Upper lobe of right lung (tissue), 1 donor: ENCODE measurements at regions not wholly inside any gene's neighbourhood (a gene's known extent, or its start where the extent isn't known, plus 50 kb on each side); places are given as distances from the start of the nearest gene placed in this dataset.

Source experiments
- ATAC-seq: fragments of 200-7000 bp; cut with Tn5 transposase; one replicate; pipeline ENCODE4 v1.9.1; 2020; ENCODE audit warnings: mild to moderate bottlenecking, moderate library complexity
- DNase-seq: peaks from one replicate; pipeline ENCODE4 v3.0.0-alpha.2; 2020
- H3K27ac ChIP-seq: fragments of 200-600 bp; one replicate; pipeline ENCODE4 v1.8.0; 2022
- H3K27me3 ChIP-seq: fragments of 200-600 bp; one replicate; pipeline ENCODE4 v1.8.0; 2022; ENCODE audit warnings: mild to moderate bottlenecking
- H3K36me3 ChIP-seq: fragments of 200-600 bp; one replicate; pipeline ENCODE4 v1.8.0; 2022
- H3K4me1 ChIP-seq: fragments of 200-600 bp; one replicate; pipeline ENCODE4 v1.8.0; 2022
- H3K4me3 ChIP-seq: fragments of 200-600 bp; one replicate; pipeline ENCODE4 v1.8.0; 2022; ENCODE audit warnings: mild to moderate bottlenecking
- H3K9me3 ChIP-seq: fragments of 200-600 bp; one replicate; pipeline ENCODE4 v1.8.0; 2022
- CTCF ChIP-seq: fragments of 200-600 bp; IDR thresholded peaks from one replicate; pipeline ENCODE4 v1.8.0; 2022; ENCODE audit warnings: antibody characterized with exemption
- intact Hi-C: fragments of 100-400 bp; cut with DNase I; formaldehyde crosslinking; loops from one replicate; pipeline ENCODE4 v1.11.0; 2022
- donor health status: DM: no; HTN: yes; CAD: no; lungs with severe emphysema.

DNA sequence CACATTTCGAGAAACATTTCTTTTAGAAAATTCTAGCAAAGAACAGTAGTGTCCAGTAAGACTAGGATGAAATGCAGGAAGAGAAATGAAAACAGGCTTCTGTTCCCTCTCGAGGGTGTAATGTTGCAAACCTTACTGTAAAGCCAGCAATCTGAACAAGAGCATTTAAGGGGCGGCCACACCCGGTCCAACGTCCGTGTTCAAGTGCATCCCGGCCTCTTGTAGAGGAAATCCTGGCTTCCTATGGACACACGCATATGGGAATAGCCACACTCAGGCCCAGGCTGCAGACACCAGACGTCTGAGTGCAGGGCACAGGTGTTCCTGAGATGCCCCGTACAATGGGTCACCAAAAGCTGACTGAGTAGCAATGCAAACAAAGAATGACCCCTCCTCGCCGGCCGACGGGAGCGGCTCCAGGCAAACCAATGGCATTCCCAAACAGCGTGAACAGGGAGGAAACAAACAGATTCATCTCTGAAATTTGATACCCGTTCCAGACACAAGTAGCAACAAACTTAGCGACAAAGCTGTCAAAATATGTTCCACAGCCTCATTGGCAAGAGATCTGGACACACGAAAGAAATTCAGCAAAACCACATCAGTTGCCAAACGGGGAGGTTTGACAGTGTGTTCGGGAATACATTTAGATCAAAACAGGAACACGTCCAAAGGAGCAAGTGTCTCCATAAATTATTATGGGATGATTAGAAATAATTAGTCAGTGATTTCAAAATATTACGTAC, 278.6 kb upstream of the TSHZ3 start:
- no peak for TF ChIP-seq CTCF
- no peak for ATAC-seq
- Histone ChIP-seq H3K4me3 (no peak overlapping the region), H3K36me3 (no peaks in the 10 kb centered on the region), H3K4me1 (no peaks in the 10 kb centered on the region), H3K27me3 (no peaks in the 10 kb centered on the region), H3K27ac (no peak overlapping the region), H3K9me3 (no peaks in the 10 kb centered on the region)
- intact Hi-C loops: no loop called here
- no peak for DNase-seq

GRCh38 chr19:31629579-31630363, 280.5 kb upstream of the TSHZ3 start:
- no peak for ATAC-seq

GRCh38 chr19:31633014-31633413, 283.8 kb upstream of the TSHZ3 start:
- Histone ChIP-seq H3K27ac (no peak overlapping the region), H3K4me3 (no peak overlapping the region), H3K36me3 (no peaks in the 10 kb centered on the region), H3K27me3 (no peaks in the 10 kb centered on the region), H3K4me1 (no peaks in the 10 kb centered on the region), H3K9me3 (no peaks in the 10 kb centered on the region)
- intact Hi-C loops: no loop called here
- TF ChIP-seq CTCF: no peak
- ATAC-seq: no peak
- DNase-seq: no peak

More at GRCh38 chr19:31629579-31630363, 280.5 kb upstream of the TSHZ3 start:
- TF ChIP-seq CTCF: no peak
- no peaks in the 10 kb centered on the region for H3K27me3 ChIP-seq
- intact Hi-C loops: no loop called here
- no peaks in the 10 kb centered on the region for H3K4me1 ChIP-seq
- no peak for DNase-seq
- H3K36me3 ChIP-seq: no peaks in the 10 kb centered on the region
- H3K4me3 ChIP-seq: no peak overlapping the region
- no peak overlapping the region for H3K27ac ChIP-seq
- H3K9me3 ChIP-seq: no peaks in the 10 kb centered on the region

DNA sequence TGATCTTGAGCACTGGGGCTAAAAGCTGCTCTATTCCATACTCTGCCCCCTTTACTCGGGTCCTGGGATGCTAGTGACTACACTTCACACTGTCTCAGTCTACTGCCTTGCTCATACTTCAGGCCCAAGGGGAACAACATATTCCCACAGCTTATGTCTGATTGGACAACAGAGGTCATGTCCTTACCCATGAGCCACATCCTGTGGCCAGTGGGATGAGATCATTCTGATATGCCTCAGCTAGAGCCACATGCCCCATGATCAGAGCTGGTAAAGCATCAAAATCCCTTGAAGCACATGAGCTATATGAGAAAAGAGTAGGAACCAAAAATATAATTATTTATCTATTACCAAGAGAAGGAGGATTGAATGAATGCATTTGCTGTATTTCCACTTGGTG, 290.1 kb upstream of the TSHZ3 start:
- intact Hi-C loops: no loop called here
- no peak for DNase-seq
- H3K9me3 ChIP-seq: no peaks in the 10 kb centered on the region
- H3K4me3 ChIP-seq: no peak overlapping the region
- H3K36me3 ChIP-seq: no peaks in the 10 kb centered on the region
- no peak for TF ChIP-seq CTCF
- H3K27ac ChIP-seq: no peak overlapping the region
- ATAC-seq: no peak
- H3K4me1 ChIP-seq: no peaks in the 10 kb centered on the region
- no peaks in the 10 kb centered on the region for H3K27me3 ChIP-seq

- intact Hi-C loops: no loop called here
- no peak for ATAC-seq
- Histone ChIP-seq H3K9me3 (no peaks in the 10 kb centered on the region), H3K27ac (no peak overlapping the region), H3K27me3 (no peaks in the 10 kb centered on the region), H3K4me3 (no peak overlapping the region), H3K36me3 (no peaks in the 10 kb centered on the region), H3K4me1 (no peaks in the 10 kb centered on the region)
- DNase-seq: no peak
- TF ChIP-seq CTCF: no peak
These were observed 292.4 kb upstream of the TSHZ3 start for GRCh38 chr19:31641591-31641990.
